ENCODE measurements at regions not wholly inside any gene's neighbourhood (a gene's known extent, or its start where the extent isn't known, plus 50 kb on each side); places are given as distances from the start of the nearest gene placed in this dataset.
"Not testable (repeated sequence)": the region's sequence is repeated elsewhere in the genome, so short reads cannot be mapped to it uniquely, and the experiment has no call there.

DNA sequence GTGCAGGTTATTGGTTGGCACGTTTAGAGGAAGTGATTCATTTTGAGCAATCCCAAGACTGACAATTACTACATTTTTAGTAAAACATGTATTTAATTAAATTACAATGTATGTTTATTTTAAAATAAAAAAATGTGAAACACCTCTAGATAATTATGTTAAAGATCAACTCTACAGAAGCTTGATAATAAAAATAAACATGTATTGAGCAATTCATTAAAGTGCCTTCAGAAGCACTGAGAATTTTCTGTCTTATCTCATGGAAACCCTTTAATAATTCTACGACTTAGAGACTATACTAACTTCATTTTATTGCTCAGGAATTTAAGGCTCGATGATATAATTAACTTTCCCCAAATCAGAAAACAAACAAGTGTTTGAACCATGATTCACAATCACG, 208.0 kb upstream of the BRINP3 start:
- 66% methylated on average over 3 of the region's 4 CpGs for WGBS
- Histone ChIP-seq H2BK120ac (ENCODE audit: low read depth, low read length) (no peak overlapping the region), H4K8ac (ENCODE audit: low read length) (no peak overlapping the region), H2BK5ac (ENCODE audit: low read depth, low read length, poor library complexity, severe bottlenecking) (no peak overlapping the region), H2BK12ac (ENCODE audit: low read length in 2 of 2) (no peak overlapping the region), H3K27ac (ENCODE audit: low read length, poor library complexity, severe bottlenecking) (no peak overlapping the region), H3K27me3 (ENCODE audit: control insufficient read depth in 1 of 2, insufficient read depth in 1 of 2, low read length in 2 of 2) (no peaks in the 10 kb centered on the region), H2AK5ac (ENCODE audit: low read length, severe bottlenecking) (no peak overlapping the region), H3K79me1 (replicated peaks; ENCODE audit: low read length, poor library complexity, severe bottlenecking) (no peaks in the 10 kb centered on the region), H3K9ac (ENCODE audit: low read length) (no peak overlapping the region), H3K14ac (ENCODE audit: low read length in 2 of 2) (no peak overlapping the region), H3K9me3 (ENCODE audit: control insufficient read depth, low read length) (no peaks in the 10 kb centered on the region), H3K23ac (ENCODE audit: low read length in 2 of 2) (no peak overlapping the region), H4K91ac (ENCODE audit: low read length) (no peak overlapping the region), H3K4ac (ENCODE audit: low read depth in 1 of 2, low read length in 2 of 2) (no peak overlapping the region), H3K18ac (ENCODE audit: low read depth in 1 of 2, low read length in 2 of 2) (no peak overlapping the region), H2AFZ (ENCODE audit: low read depth, low read length) (no peak overlapping the region), H3K4me3 (ENCODE audit: insufficient read depth in 1 of 2, low read depth in 1 of 2, low read length in 2 of 2) (no peak overlapping the region), H3K4me2 (ENCODE audit: low read length, poor library complexity, severe bottlenecking) (no peak overlapping the region), H3K36me3 (ENCODE audit: control insufficient read depth in 1 of 2, insufficient read depth in 2 of 2, low read depth in 1 of 2, low read length in 2 of 2) (no peaks in the 10 kb centered on the region), H3K4me1 (ENCODE audit: control insufficient read depth, insufficient read depth, low read depth, low read length) (no peaks in the 10 kb centered on the region), H2BK15ac (ENCODE audit: low read depth, poor library complexity, severe bottlenecking) (no peak overlapping the region)
- no peak for DNase-seq

DNA sequence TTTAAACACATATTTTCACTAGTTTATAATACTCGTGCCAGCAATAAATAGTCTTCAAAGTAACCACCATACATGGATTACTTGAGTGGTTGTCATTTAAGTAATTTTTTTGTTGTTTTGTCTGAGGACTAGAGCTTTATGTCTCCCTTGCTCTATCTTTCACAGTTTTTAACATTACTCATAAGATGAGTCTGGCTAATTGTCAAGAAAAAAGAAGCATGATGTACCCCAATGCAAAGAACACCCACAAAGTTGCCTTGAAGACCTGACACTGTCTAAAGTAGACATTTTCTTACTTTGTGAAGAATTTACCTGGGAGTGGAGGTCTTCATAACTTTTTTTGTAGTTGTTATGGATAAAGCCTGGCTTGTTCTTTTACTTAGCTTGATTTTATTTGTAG, 210.4 kb upstream of the BRINP3 start:
- Histone ChIP-seq H2BK120ac (ENCODE audit: low read depth, low read length) (no peak overlapping the region), H3K4ac (ENCODE audit: low read depth in 1 of 2, low read length in 2 of 2) (no peak overlapping the region), H3K18ac (ENCODE audit: low read depth in 1 of 2, low read length in 2 of 2) (no peak overlapping the region), H3K4me1 (ENCODE audit: control insufficient read depth, insufficient read depth, low read depth, low read length) (no peaks in the 10 kb centered on the region), H4K91ac (ENCODE audit: low read length) (no peak overlapping the region), H4K8ac (ENCODE audit: low read length) (no peak overlapping the region), H3K23ac (ENCODE audit: low read length in 2 of 2) (no peak overlapping the region), H3K27me3 (ENCODE audit: control insufficient read depth in 1 of 2, insufficient read depth in 1 of 2, low read length in 2 of 2) (no peaks in the 10 kb centered on the region), H2BK15ac (ENCODE audit: low read depth, poor library complexity, severe bottlenecking) (no peak overlapping the region), H3K4me3 (ENCODE audit: insufficient read depth in 1 of 2, low read depth in 1 of 2, low read length in 2 of 2) (no peak overlapping the region), H3K9me3 (ENCODE audit: control insufficient read depth, low read length) (no peaks in the 10 kb centered on the region), H2BK12ac (ENCODE audit: low read length in 2 of 2) (no peak overlapping the region), H2BK5ac (ENCODE audit: low read depth, low read length, poor library complexity, severe bottlenecking) (no peak overlapping the region), H3K27ac (ENCODE audit: low read length, poor library complexity, severe bottlenecking) (no peak overlapping the region), H3K36me3 (ENCODE audit: control insufficient read depth in 1 of 2, insufficient read depth in 2 of 2, low read depth in 1 of 2, low read length in 2 of 2) (no peaks in the 10 kb centered on the region), H3K14ac (ENCODE audit: low read length in 2 of 2) (no peak overlapping the region), H3K9ac (ENCODE audit: low read length) (no peak overlapping the region), H3K79me1 (replicated peaks; ENCODE audit: low read length, poor library complexity, severe bottlenecking) (no peaks in the 10 kb centered on the region), H2AK5ac (ENCODE audit: low read length, severe bottlenecking) (no peak overlapping the region), H3K4me2 (ENCODE audit: low read length, poor library complexity, severe bottlenecking) (no peak overlapping the region), H2AFZ (ENCODE audit: low read depth, low read length) (no peak overlapping the region)
- no CpG with 5 or more reads among the region's 1 CpG for WGBS
- DNase-seq = no peak

DNA sequence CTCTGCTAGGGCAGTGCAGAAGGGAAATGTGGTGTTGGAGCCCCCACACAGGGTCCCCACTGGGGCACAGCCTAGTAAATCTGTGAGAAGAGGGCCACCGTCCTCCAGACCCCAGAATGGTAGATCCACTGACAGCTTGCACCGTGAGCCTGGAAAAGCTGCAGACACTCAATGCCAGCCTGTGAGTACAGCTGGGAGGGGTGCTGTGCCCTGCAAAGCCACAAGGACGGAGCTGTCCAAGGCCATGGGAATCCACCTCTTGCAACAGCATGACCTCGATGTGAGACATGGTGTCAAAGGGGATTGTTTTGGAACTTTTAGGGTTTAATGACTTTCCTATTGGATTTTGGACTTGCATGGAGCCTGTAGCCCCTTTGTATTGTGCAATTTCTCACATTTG, 220.8 kb upstream of the BRINP3 start:
- not testable (repeated sequence) for H3K23ac ChIP-seq (ENCODE audit: low read length in 2 of 2); H3K36me3 ChIP-seq (ENCODE audit: control insufficient read depth in 1 of 2, insufficient read depth in 2 of 2, low read depth in 1 of 2, low read length in 2 of 2); H3K9me3 ChIP-seq (ENCODE audit: control insufficient read depth, low read length); H3K14ac ChIP-seq (ENCODE audit: low read length in 2 of 2); H3K4ac ChIP-seq (ENCODE audit: low read depth in 1 of 2, low read length in 2 of 2); H2BK15ac ChIP-seq (ENCODE audit: low read depth, poor library complexity, severe bottlenecking); H4K8ac ChIP-seq (ENCODE audit: low read length); H3K4me1 ChIP-seq (ENCODE audit: control insufficient read depth, insufficient read depth, low read depth, low read length); DNase-seq; H3K79me1 ChIP-seq (replicated peaks; ENCODE audit: low read length, poor library complexity, severe bottlenecking); H4K91ac ChIP-seq (ENCODE audit: low read length); H2BK120ac ChIP-seq (ENCODE audit: low read depth, low read length); H2BK12ac ChIP-seq (ENCODE audit: low read length in 2 of 2); H3K27me3 ChIP-seq (ENCODE audit: control insufficient read depth in 1 of 2, insufficient read depth in 1 of 2, low read length in 2 of 2); H2BK5ac ChIP-seq (ENCODE audit: low read depth, low read length, poor library complexity, severe bottlenecking); H2AFZ ChIP-seq (ENCODE audit: low read depth, low read length); H3K4me3 ChIP-seq (ENCODE audit: insufficient read depth in 1 of 2, low read depth in 1 of 2, low read length in 2 of 2); H2AK5ac ChIP-seq (ENCODE audit: low read length, severe bottlenecking); H3K18ac ChIP-seq (ENCODE audit: low read depth in 1 of 2, low read length in 2 of 2); H3K27ac ChIP-seq (ENCODE audit: low read length, poor library complexity, severe bottlenecking); H3K9ac ChIP-seq (ENCODE audit: low read length); H3K4me2 ChIP-seq (ENCODE audit: low read length, poor library complexity, severe bottlenecking)
- WGBS = 72% methylated on average over 3 of the region's 4 CpGs

DNA sequence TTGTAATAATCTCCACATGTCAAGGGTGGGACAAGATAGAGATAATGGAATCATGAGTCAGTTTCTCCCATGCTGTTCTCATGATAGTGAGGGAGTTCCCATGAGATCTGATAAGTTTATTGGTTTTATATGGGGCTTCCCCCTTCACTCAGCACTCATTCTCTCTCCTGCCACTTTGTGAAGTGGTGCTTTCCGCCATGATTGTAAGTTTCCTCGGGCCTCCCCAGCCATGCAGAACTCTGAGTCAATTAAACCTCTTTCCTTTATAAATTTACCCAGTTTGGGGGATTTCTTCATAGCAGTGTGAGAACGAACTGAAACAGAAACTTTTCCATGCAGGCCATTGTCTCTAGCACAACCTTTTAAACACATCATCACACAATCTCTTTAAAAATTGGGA, 221.5 kb upstream of the BRINP3 start:
- Histone ChIP-seq H3K36me3 (ENCODE audit: control insufficient read depth in 1 of 2, insufficient read depth in 2 of 2, low read depth in 1 of 2, low read length in 2 of 2) (no peaks in the 10 kb centered on the region), H2BK5ac (ENCODE audit: low read depth, low read length, poor library complexity, severe bottlenecking) (no peak overlapping the region), H2BK15ac (ENCODE audit: low read depth, poor library complexity, severe bottlenecking) (no peak overlapping the region), H3K9me3 (ENCODE audit: control insufficient read depth, low read length) (no peaks in the 10 kb centered on the region), H3K18ac (ENCODE audit: low read depth in 1 of 2, low read length in 2 of 2) (no peak overlapping the region), H3K4ac (ENCODE audit: low read depth in 1 of 2, low read length in 2 of 2) (no peak overlapping the region), H2BK120ac (ENCODE audit: low read depth, low read length) (no peak overlapping the region), H3K4me3 (ENCODE audit: insufficient read depth in 1 of 2, low read depth in 1 of 2, low read length in 2 of 2) (no peak overlapping the region), H3K9ac (ENCODE audit: low read length) (no peak overlapping the region), H2BK12ac (ENCODE audit: low read length in 2 of 2) (no peak overlapping the region), H3K79me1 (replicated peaks; ENCODE audit: low read length, poor library complexity, severe bottlenecking) (no peaks in the 10 kb centered on the region), H3K27me3 (ENCODE audit: control insufficient read depth in 1 of 2, insufficient read depth in 1 of 2, low read length in 2 of 2) (no peaks in the 10 kb centered on the region), H2AFZ (ENCODE audit: low read depth, low read length) (no peak overlapping the region), H3K4me1 (ENCODE audit: control insufficient read depth, insufficient read depth, low read depth, low read length) (no peaks in the 10 kb centered on the region), H3K14ac (ENCODE audit: low read length in 2 of 2) (no peak overlapping the region), H4K91ac (ENCODE audit: low read length) (no peak overlapping the region), H2AK5ac (ENCODE audit: low read length, severe bottlenecking) (no peak overlapping the region), H3K4me2 (ENCODE audit: low read length, poor library complexity, severe bottlenecking) (no peak overlapping the region), H4K8ac (ENCODE audit: low read length) (no peak overlapping the region), H3K23ac (ENCODE audit: low read length in 2 of 2) (no peak overlapping the region), H3K27ac (ENCODE audit: low read length, poor library complexity, severe bottlenecking) (no peak overlapping the region)
- 83% methylated on average over 2 of the region's 3 CpGs for WGBS
- DNase-seq = no peak

All from mesenchymal stem cell (in vitro differentiated cells and primary cell).